GM15510 (cell line): ENCODE measurements at regions not wholly inside any gene's neighbourhood (a gene's known extent, or its start where the extent isn't known, plus 50 kb on each side); places are given as distances from the start of the nearest gene placed in this dataset.

Experiments
- POLR2A ChIP-seq: IDR thresholded peaks from 3 replicates; pipeline ENCODE4 v1.6.1; 2011; ENCODE audit warnings: borderline replicate concordance; ENCODE audit not compliant: insufficient read length; ENCODE audit errors: extremely low read depth

DNA sequence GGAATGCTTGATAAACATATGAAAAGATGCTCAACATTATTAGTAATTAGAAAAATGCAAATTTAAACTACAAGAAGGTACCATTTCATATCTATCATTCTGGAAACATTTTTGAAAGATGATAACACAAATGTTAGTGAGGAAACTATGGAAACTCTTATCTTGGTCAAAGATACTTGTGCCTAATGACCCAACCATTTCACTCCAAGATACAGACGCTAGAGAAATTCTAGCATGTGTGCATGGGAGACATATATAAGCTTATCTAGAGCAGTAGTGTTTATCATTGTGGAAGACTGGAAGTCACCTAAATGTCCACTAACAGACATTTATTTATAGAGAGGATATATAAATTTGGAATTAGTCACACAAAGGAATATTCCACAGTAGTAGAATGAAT is 143.1 kb upstream of the HMGA2 start:
- TF ChIP-seq POLR2A: no peak

- no peak for TF ChIP-seq POLR2A
Observed at GRCh38 chr12:65682112-65682511, 142.2 kb upstream of the HMGA2 start.

- no peak for TF ChIP-seq POLR2A
Observed at GRCh38 chr12:65684906-65685305, 139.4 kb upstream of the HMGA2 start.

DNA sequence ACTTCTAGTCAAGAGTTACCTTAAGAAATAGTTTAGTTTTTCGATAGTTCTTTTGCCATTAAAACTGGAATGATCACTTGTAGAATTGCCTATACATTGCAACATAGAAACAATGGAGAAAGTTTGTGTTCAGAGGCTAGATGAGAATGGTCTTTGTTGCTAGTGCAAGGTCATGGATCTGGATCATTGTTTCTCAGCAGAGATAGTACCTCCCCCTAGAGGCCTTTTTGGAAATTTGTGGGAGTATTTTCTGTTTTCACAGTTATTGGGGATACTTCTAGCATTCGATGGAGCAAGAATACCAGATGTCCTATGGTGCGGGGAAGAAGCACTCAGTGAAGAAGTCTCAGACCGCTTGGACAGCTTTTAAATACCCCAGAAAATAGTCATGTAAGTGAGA is 138.8 kb upstream of the HMGA2 start:
- no peak for TF ChIP-seq POLR2A

- no peak for TF ChIP-seq POLR2A
Observed at GRCh38 chr12:65689508-65689907, 134.8 kb upstream of the HMGA2 start.

DNA sequence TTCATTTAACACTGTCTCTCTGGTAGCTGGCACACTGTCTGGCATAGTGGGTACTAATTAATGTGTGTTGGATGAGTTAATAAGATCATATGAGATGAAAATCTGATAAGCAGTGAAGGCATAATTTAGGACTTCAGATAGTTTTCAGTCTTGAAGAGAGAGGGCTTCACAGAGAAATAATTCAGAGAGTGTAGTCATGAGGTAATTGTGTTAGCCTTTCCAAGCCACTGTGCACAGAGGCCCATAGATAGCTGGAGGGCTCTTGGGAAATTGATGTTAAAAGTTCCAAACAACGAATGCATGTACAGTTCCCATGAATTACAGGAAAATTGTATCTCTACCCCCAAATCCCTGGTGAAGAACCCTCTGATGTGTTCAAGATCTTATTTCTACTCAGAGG is 133.8 kb upstream of the HMGA2 start:
- no peak for TF ChIP-seq POLR2A

DNA sequence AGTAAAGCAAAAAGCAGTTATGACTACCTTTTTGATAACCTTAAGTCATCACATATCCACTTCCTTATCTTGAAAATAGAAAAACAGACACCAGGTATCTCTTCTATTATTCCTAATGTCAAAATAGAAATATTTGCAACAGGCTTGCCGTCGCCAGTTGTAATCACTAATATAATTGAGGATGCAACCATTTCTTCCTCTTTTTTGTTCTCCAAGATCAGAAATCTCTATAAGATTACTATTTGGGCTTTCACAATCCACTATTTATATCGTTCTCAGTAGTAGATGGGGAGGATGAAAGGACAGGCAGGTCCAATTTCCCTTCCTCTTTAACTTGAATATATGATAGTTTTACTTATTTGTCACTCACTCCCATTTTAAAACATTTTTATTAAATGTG is 130.2 kb upstream of the HMGA2 start:
- no peak for TF ChIP-seq POLR2A

DNA sequence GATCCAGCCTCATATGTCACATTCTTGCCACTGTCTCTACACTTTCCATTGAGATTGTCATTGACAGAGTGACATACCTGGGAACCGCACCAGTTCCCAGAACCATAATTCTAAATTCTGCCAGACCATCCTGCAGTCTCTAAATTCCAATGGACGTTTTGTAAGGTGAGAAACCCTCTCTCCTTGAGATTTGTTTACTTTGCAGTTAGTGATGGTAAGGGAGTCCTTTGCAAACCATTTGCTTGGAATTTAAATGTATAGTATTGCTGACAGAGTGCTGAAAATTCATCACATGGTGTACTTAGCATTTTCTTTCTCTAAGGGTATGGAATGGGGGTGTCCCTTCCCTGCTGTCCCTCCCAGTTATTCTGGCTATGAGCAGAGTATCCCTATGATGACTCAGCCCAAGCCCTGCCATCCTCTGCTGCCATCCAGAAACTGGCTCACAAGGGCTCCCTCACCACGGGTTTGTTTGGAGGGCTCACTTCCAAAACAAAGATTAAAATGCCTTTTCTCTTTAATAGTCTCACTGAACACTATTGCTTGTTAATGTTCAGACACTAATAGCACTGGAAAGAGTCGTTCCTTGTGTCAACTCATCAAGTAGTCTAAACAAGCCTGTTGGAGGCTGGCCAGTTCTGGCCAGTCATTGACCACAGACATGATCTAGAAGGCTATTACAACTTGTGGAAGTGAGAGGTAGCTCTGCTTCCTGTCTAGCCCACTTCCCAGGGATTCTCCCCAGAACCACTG is 129.0 kb upstream of the HMGA2 start:
- TF ChIP-seq POLR2A: no peak

- TF ChIP-seq POLR2A: no peak
Observed at GRCh38 chr12:65696227-65696626, 128.1 kb upstream of the HMGA2 start.

DNA sequence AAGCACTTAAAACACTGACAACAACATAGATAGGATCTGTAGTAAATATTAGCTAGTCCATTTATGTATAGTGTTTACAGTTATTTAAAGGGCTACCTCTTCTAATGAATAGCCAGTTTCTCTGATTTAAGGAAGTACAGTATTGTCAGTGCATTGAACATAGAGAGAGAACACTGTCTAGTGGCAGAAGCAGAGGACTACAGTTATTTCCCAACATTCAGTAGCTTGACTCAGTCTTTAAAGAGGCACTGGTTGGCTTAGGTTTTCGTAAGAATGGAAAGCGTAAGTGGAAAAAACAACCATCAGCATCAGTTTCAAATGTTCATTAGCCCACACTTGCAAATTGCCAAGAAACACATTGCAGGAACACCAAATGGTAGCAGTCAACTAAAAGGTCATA is 125.0 kb upstream of the HMGA2 start:
- no peak for TF ChIP-seq POLR2A

DNA sequence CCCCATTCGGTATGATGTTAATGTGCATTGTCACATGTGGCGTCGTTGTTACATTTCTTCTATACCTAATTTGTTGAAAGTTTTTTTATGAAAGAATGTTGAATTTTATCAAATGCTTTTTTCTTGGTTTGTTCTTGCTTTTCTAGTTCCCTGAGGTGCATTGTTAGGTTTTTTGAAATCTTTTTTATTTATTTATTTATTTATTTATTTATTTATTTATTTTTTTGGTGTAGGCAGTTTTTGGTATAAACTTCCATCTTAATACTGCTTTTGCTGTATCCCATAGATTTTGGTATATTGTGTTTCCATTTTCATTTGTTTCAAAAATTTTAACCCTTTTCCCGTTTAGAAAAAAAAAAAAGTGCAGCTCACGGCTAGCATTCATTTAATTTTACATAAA is 121.1 kb upstream of the HMGA2 start:
- no peak for TF ChIP-seq POLR2A

DNA sequence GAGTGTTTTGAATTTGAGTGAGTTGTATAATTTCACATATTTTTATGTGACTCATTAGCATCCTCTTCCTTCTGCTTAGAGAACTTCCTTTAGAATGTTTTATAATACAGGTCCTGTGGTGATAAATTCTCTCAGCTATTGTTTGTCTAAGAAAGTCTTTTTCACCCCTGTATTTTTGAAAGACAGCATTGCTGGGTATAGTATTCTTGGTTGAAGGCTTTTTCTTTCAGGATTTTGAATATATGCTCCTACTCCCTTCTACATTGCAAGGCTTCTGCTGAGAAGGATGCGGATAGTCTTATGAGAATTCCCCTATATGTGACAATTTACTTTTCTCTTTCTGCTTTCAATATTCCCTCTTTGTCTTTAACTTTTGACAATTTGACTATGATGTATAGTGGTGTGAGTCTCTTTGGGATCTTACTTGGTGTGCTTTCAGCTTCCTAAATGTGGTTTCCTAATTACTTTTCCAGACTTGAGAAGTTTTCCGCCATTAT is 118.9 kb upstream of the HMGA2 start:
- TF ChIP-seq POLR2A: no peak

GRCh38 chr12:65707051-65707450 is 117.2 kb upstream of the HMGA2 start:
- no peak for TF ChIP-seq POLR2A

DNA sequence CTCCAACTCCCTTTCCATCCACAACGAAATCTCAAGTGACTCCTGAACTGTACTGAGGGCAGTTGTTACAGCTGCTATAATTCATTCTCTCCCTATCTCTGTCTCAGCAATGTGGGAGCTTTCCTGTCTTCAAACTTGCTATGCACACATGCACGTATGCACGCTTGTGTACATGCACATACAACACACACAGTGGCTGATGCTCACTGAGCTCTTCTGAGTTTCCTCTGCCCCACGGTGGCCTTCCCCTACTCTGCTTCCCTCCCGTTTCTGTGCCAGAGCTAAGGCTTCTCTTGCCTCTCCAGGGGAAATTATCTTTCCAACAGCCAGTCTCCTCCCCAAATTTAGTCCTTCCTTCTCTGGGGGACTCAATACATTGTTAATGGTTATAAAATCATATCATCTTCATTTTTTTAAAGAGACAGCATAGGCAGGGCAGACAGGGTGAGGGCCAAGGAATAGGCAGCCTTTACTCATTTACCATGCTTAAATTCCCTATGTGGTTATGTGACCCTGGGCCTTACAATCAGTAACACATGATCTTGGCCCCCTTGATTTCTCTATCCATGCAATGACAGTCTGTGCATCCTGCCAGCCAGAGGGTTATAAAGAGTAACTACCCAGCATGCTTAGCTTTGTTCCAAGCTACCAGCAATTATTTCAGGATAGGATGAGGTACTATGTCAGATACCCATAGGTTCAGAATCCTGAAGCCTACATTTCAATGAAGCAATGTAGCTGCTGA is 111.9 kb upstream of the HMGA2 start:
- no peak for TF ChIP-seq POLR2A

- TF ChIP-seq POLR2A: no peak
Observed at GRCh38 chr12:65715961-65716360, 108.3 kb upstream of the HMGA2 start.

- TF ChIP-seq POLR2A: no peak
Observed at GRCh38 chr12:65720136-65721130, 103.8 kb upstream of the HMGA2 start.
